AG10803 (cell line): ENCODE measurements at regions not wholly inside any gene's neighbourhood (a gene's known extent, or its start where the extent isn't known, plus 50 kb on each side); places are given as distances from the start of the nearest gene placed in this dataset.
A peak's percentile ranks its signal among the peaks of the same experiment; 100 is the strongest.

Experiments used
- DNase-seq: peaks from one replicate; pipeline ENCODE4 v3.0.0; 2010; ENCODE audit warnings: low read depth
- H3K4me3 ChIP-seq: 2 replicates; pipeline ENCODE4 v1.5.1; 2011; ENCODE audit warnings: mild to moderate bottlenecking, low read length, control low read depth
- TF ChIP-seq, protein P1 (sequence below): conservative IDR thresholded peaks from 2 replicates; pipeline ENCODE4 v1.5.1; 2011; ENCODE audit warnings: mild to moderate bottlenecking, low read length, control low read depth, inconsistent platforms

GRCh38 chr6:6405031-6405430 lies 84.6 kb upstream of the F13A1 start:
- DNase-seq = no peak
- TF ChIP-seq, protein P1, sequence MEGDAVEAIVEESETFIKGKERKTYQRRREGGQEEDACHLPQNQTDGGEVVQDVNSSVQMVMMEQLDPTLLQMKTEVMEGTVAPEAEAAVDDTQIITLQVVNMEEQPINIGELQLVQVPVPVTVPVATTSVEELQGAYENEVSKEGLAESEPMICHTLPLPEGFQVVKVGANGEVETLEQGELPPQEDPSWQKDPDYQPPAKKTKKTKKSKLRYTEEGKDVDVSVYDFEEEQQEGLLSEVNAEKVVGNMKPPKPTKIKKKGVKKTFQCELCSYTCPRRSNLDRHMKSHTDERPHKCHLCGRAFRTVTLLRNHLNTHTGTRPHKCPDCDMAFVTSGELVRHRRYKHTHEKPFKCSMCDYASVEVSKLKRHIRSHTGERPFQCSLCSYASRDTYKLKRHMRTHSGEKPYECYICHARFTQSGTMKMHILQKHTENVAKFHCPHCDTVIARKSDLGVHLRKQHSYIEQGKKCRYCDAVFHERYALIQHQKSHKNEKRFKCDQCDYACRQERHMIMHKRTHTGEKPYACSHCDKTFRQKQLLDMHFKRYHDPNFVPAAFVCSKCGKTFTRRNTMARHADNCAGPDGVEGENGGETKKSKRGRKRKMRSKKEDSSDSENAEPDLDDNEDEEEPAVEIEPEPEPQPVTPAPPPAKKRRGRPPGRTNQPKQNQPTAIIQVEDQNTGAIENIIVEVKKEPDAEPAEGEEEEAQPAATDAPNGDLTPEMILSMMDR = no peak
- H3K4me3 ChIP-seq = no peak overlapping the region

GRCh38 chr6:6405997-6406714 lies 85.7 kb upstream of the F13A1 start:
- TF ChIP-seq, protein P1 = no peak
- no peak overlapping the region for H3K4me3 ChIP-seq

GRCh38 chr6:6406715-6407070 lies 86.2 kb upstream of the F13A1 start:
- TF ChIP-seq, protein P1 = no peak
- DNase-seq = no peak
- no peak overlapping the region for H3K4me3 ChIP-seq

More at GRCh38 chr6:6405997-6406714, 85.7 kb upstream of the F13A1 start:
- DNase-seq = no peak

- TF ChIP-seq, protein P1 = no peak
- H3K4me3 ChIP-seq = no peak overlapping the region
- DNase-seq = peak; percentile 21
Observed at GRCh38 chr6:6407071-6407741, 86.7 kb upstream of the F13A1 start.

- peak; percentile 5 for DNase-seq
- H3K4me3 ChIP-seq = no peak overlapping the region
- TF ChIP-seq, protein P1 = no peak
Observed at GRCh38 chr6:6409397-6410030, 89.1 kb upstream of the F13A1 start.

- no peak overlapping the region for H3K4me3 ChIP-seq
- TF ChIP-seq, protein P1 = no peak
- DNase-seq = no peak
Observed at GRCh38 chr6:6411115-6411514, 90.7 kb upstream of the F13A1 start.
